GM21723 (cell line): ENCODE measurements at regions not wholly inside any gene's neighbourhood (a gene's known extent, or its start where the extent isn't known, plus 50 kb on each side); places are given as distances from the start of the nearest gene placed in this dataset.

Experiments
- ATAC-seq: cut with Tn5 transposase; IDR thresholded peaks from one replicate; pipeline ENCODE4 v1.9.1; 2021; ENCODE audit warnings: mild to moderate bottlenecking, moderate library complexity; ENCODE audit not compliant: unreplicated experiment

- ATAC-seq: no peak
Measured at GRCh38 chr1:240018617-240019016, 73.1 kb upstream of the FMN2 start.

- no peak for ATAC-seq
Measured at GRCh38 chr1:240019524-240019923, 72.2 kb upstream of the FMN2 start.

GRCh38 chr1:240020871-240021270, 70.8 kb upstream of the FMN2 start:
- no peak for ATAC-seq

GRCh38 chr1:240021709-240022108, 70.0 kb upstream of the FMN2 start:
- ATAC-seq: no peak

- peak; percentile 86 for ATAC-seq
Measured at GRCh38 chr1:240027059-240027462, 64.6 kb upstream of the FMN2 start.

- ATAC-seq: no peak
Measured at GRCh38 chr1:240029418-240029817, 62.3 kb upstream of the FMN2 start.

- no peak for ATAC-seq
Measured at GRCh38 chr1:240030236-240030635, 61.4 kb upstream of the FMN2 start.

GRCh38 chr1:240031009-240031408, 60.7 kb upstream of the FMN2 start:
- no peak for ATAC-seq

GRCh38 chr1:240031414-240031813, 60.3 kb upstream of the FMN2 start:
- no peak for ATAC-seq

GRCh38 chr1:240033406-240033805, 58.3 kb upstream of the FMN2 start:
- ATAC-seq: no peak

GRCh38 chr1:240036526-240036925, 55.2 kb upstream of the FMN2 start:
- no peak for ATAC-seq
